ENCODE measurements at regions not wholly inside any gene's neighbourhood (a gene's known extent, or its start where the extent isn't known, plus 50 kb on each side); places are given as distances from the start of the nearest gene placed in this dataset.

- no peak overlapping the region for H3K4me3 ChIP-seq (ENCODE audit: low read depth, low read length)
- TF ChIP-seq CTCF (IDR thresholded peaks at IDR 0.05; ENCODE audit: insufficient read depth, low read length, severe bottlenecking) = no peak
- H3K36me3 ChIP-seq (ENCODE audit: control insufficient read depth, insufficient read depth, low read length) = no peaks in the 10 kb centered on the region
- no peaks in the 10 kb centered on the region for H3K27me3 ChIP-seq (ENCODE audit: control insufficient read depth, insufficient read depth, low read length)
- FAIRE-seq (no peak), DNase-seq (ENCODE audit: low read depth) (no peak)
These were observed 51.4 kb upstream of the S1PR1 start for GRCh38 chr1:101185421-101185820.

DNA sequence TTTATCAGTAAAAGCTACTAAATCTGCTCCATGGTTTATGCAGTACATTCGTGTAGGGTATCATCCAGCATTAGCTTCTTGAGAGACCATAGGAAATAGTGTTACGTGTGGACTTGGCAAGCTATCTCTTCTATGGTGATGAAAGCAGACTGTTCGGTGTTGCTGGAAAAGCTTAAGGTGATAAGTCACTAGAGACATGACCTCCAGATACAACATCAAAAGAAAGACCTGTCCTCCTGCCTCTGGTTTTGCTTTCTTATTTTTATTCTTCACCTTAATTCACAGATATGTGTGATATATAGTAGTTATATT is 53.5 kb upstream of the S1PR1 start:
- no peak for TF ChIP-seq CTCF (IDR thresholded peaks at IDR 0.05; ENCODE audit: insufficient read depth, low read length, severe bottlenecking)
- Histone ChIP-seq H3K36me3 (ENCODE audit: control insufficient read depth, insufficient read depth, low read length) (no peaks in the 10 kb centered on the region), H3K27me3 (ENCODE audit: control insufficient read depth, insufficient read depth, low read length) (no peaks in the 10 kb centered on the region), H3K4me3 (ENCODE audit: low read depth, low read length) (no peak overlapping the region)
- FAIRE-seq = no peak
- DNase-seq (ENCODE audit: low read depth) = no peak

GRCh38 chr1:101182627-101183387 is 54.0 kb upstream of the S1PR1 start:
- DNase-seq (ENCODE audit: low read depth) = no peak
- FAIRE-seq = no peak
- Histone ChIP-seq H3K4me3 (ENCODE audit: low read depth, low read length) (no peak overlapping the region), H3K36me3 (ENCODE audit: control insufficient read depth, insufficient read depth, low read length) (no peaks in the 10 kb centered on the region), H3K27me3 (ENCODE audit: control insufficient read depth, insufficient read depth, low read length) (no peaks in the 10 kb centered on the region)
- no peak for TF ChIP-seq CTCF (IDR thresholded peaks at IDR 0.05; ENCODE audit: insufficient read depth, low read length, severe bottlenecking)

GRCh38 chr1:101181930-101182329 is 54.9 kb upstream of the S1PR1 start:
- no peak for TF ChIP-seq CTCF (IDR thresholded peaks at IDR 0.05; ENCODE audit: insufficient read depth, low read length, severe bottlenecking)
- FAIRE-seq (no peak), DNase-seq (ENCODE audit: low read depth) (peak; percentile 34)
- Histone ChIP-seq H3K4me3 (ENCODE audit: low read depth, low read length) (no peak overlapping the region), H3K27me3 (ENCODE audit: control insufficient read depth, insufficient read depth, low read length) (no peaks in the 10 kb centered on the region), H3K36me3 (ENCODE audit: control insufficient read depth, insufficient read depth, low read length) (no peaks in the 10 kb centered on the region)

DNA sequence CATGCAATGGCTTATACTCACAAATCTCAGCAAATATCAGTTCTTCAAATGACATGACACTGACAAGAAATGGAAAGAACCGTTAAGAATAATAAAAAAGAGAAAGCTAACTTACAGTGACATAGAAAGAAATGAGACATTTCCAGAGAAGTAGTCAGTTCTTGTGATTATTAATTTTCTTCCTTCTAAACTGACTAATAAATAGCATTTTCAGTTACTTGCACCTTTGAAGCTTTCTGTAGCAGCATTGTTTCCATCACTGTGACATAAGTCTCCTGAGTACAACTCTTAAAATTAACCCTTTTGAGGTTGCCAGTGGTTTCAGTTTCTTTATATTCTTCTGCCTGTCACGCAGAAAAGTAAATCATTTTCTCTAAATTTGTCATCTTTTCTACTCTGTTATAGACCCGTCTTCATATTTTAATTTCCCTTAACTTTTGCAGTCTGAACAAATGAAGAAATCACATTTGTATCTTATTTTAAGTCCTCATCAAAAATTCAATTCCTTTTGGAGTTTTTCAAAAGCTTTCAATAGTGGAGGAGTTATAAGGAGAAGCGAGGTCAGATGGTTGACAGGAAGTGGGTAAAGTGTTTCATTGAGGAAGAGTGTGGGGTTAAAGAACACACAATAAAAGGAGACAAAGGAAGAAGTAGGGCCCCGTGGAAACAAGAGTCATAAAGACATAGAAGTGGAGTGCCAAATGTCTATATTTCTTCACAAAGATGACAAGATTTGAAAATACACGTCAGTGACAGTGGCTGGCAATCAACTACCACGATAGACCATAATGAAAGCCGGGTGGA is 57.9 kb upstream of the S1PR1 start:
- TF ChIP-seq CTCF (IDR thresholded peaks at IDR 0.05; ENCODE audit: insufficient read depth, low read length, severe bottlenecking) = no peak
- Histone ChIP-seq H3K36me3 (ENCODE audit: control insufficient read depth, insufficient read depth, low read length) (no peaks in the 10 kb centered on the region), H3K27me3 (ENCODE audit: control insufficient read depth, insufficient read depth, low read length) (no peaks in the 10 kb centered on the region)

More for the DNA sequence above, 57.9 kb upstream of the S1PR1 start:
- FAIRE-seq (no peak), DNase-seq (ENCODE audit: low read depth) (no peak)
- H3K4me3 ChIP-seq (ENCODE audit: low read depth, low read length) = no peak overlapping the region
